RWPE2 (cell line): ENCODE measurements at regions not wholly inside any gene's neighbourhood (a gene's known extent, or its start where the extent isn't known, plus 50 kb on each side); places are given as distances from the start of the nearest gene placed in this dataset.

ENCODE experiments used
- ATAC-seq: fragments of 200-7000 bp; cut with Tn5 transposase; 3 replicates; pipeline ENCODE4 v1.9.1; 2021; ENCODE audit warnings: low read depth
- DNase-seq: peaks from one replicate; pipeline ENCODE4 v3.0.0-alpha.2; 2020; ENCODE audit warnings: low spot score
- H3K27ac ChIP-seq: fragments of 450-650 bp; 2 replicates; pipeline ENCODE4 v1.5.1; 2017; ENCODE audit warnings: mild to moderate bottlenecking; ENCODE audit not compliant: poor library complexity, severe bottlenecking
- H3K27me3 ChIP-seq: fragments of 250-450 bp; sonication (Bioruptor Pico); 2 replicates; pipeline ENCODE4 v1.5.1; 2021; ENCODE audit warnings: mild to moderate bottlenecking, moderate library complexity; ENCODE audit not compliant: insufficient read depth, poor library complexity, severe bottlenecking
- H3K36me3 ChIP-seq: fragments of 250-450 bp; sonication (Bioruptor Pico); 2 replicates; pipeline ENCODE4 v1.5.1; 2020; ENCODE audit warnings: low read depth, mild to moderate bottlenecking, moderate library complexity
- H3K4me1 ChIP-seq: fragments of 250-450 bp; sonication (Bioruptor Pico); 2 replicates; pipeline ENCODE4 v1.5.1; 2021; ENCODE audit warnings: mild to moderate bottlenecking, moderate library complexity; ENCODE audit not compliant: insufficient read depth, poor library complexity, severe bottlenecking
- H3K4me3 ChIP-seq: fragments of 250-450 bp; sonication (Bioruptor Pico); 2 replicates; pipeline ENCODE4 v1.5.1; 2021; ENCODE audit warnings: mild to moderate bottlenecking, moderate library complexity; ENCODE audit not compliant: severe bottlenecking
- H3K9me3 ChIP-seq: fragments of 250-450 bp; sonication (Bioruptor Pico); 2 replicates; pipeline ENCODE4 v1.5.1; 2021; ENCODE audit warnings: mild to moderate bottlenecking, moderate library complexity; ENCODE audit not compliant: severe bottlenecking
- CTCF ChIP-seq: fragments of 450-650 bp; IDR thresholded peaks from one replicate; pipeline ENCODE4 v1.5.1; 2017; ENCODE audit warnings: mild to moderate bottlenecking, moderate library complexity; ENCODE audit not compliant: poor library complexity, severe bottlenecking

GRCh38 chr22:17318817-17319216 lies 50.4 kb upstream of the CECR2 start:
- ATAC-seq = no peak
- TF ChIP-seq CTCF = no peak
- Histone ChIP-seq H3K27ac (no peak overlapping the region), H3K36me3 (no peaks in the 10 kb centered on the region), H3K4me3 (no peak overlapping the region), H3K9me3 (no peaks in the 10 kb centered on the region), H3K27me3 (no peaks in the 10 kb centered on the region), H3K4me1 (no peaks in the 10 kb centered on the region)
- DNase-seq = no peak

GRCh38 chr22:17315310-17315709 lies 54.0 kb upstream of the CECR2 start:
- no peak for TF ChIP-seq CTCF
- no peak overlapping the region for H3K27ac ChIP-seq
- H3K4me1 ChIP-seq = no peaks in the 10 kb centered on the region
- DNase-seq (no peak), ATAC-seq (no peak)
- H3K9me3 ChIP-seq = no peaks in the 10 kb centered on the region
- no peaks in the 10 kb centered on the region for H3K36me3 ChIP-seq
- H3K27me3 ChIP-seq = no peaks in the 10 kb centered on the region
- H3K4me3 ChIP-seq = no peak overlapping the region

GRCh38 chr22:17314487-17314886 lies 54.8 kb upstream of the CECR2 start:
- Histone ChIP-seq H3K4me3 (no peak overlapping the region), H3K36me3 (no peaks in the 10 kb centered on the region), H3K4me1 (no peaks in the 10 kb centered on the region), H3K9me3 (no peaks in the 10 kb centered on the region), H3K27me3 (no peaks in the 10 kb centered on the region), H3K27ac (no peak overlapping the region)
- ATAC-seq = no peak
- no peak for DNase-seq
- TF ChIP-seq CTCF = no peak

- no peaks in the 10 kb centered on the region for H3K9me3 ChIP-seq
- ATAC-seq (no peak), DNase-seq (no peak)
- H3K36me3 ChIP-seq = no peaks in the 10 kb centered on the region
- TF ChIP-seq CTCF = no peak
- no peaks in the 10 kb centered on the region for H3K27me3 ChIP-seq
- H3K4me1 ChIP-seq = no peaks in the 10 kb centered on the region
- no peak overlapping the region for H3K27ac ChIP-seq
- no peak overlapping the region for H3K4me3 ChIP-seq
Observed at GRCh38 chr22:17313626-17314025, 55.6 kb upstream of the CECR2 start.

- ATAC-seq = no peak
- Histone ChIP-seq H3K4me3 (no peak overlapping the region), H3K4me1 (no peaks in the 10 kb centered on the region), H3K36me3 (no peaks in the 10 kb centered on the region), H3K27me3 (no peaks in the 10 kb centered on the region), H3K9me3 (no peaks in the 10 kb centered on the region), H3K27ac (no peak overlapping the region)
- no peak for DNase-seq
- no peak for TF ChIP-seq CTCF
Observed at GRCh38 chr22:17307566-17307965, 61.7 kb upstream of the CECR2 start.
